ENCODE measurements at regions not wholly inside any gene's neighbourhood (a gene's known extent, or its start where the extent isn't known, plus 50 kb on each side); places are given as distances from the start of the nearest gene placed in this dataset.

GRCh38 chr1:80926531-80926930, 874.2 kb upstream of the ADGRL2 start:
- no peak for DNase-seq

GRCh38 chr1:80925130-80925805, 875.5 kb upstream of the ADGRL2 start:
- DNase-seq: no peak

DNA sequence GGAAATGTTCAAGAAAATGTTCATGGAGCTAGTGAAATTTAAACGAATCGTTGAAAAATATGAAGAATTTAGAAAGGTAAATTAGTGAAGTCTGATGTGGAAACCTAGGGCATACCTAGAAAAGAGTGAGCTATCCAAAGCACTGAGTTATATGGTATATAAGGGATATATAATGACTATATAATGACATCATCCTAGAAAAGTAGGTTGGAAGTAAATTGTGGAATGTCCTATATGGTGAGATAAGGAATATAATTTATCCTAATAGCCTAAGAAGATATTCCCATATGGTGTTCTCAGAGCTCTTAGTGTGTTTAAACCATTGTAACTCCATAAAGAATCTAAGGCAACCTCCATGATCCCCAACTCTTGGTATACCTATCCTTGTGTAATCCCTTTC, 876.4 kb upstream of the ADGRL2 start:
- DNase-seq: no peak

- no peak for DNase-seq
Observed at GRCh38 chr1:80922906-80923305, 877.8 kb upstream of the ADGRL2 start.

DNA sequence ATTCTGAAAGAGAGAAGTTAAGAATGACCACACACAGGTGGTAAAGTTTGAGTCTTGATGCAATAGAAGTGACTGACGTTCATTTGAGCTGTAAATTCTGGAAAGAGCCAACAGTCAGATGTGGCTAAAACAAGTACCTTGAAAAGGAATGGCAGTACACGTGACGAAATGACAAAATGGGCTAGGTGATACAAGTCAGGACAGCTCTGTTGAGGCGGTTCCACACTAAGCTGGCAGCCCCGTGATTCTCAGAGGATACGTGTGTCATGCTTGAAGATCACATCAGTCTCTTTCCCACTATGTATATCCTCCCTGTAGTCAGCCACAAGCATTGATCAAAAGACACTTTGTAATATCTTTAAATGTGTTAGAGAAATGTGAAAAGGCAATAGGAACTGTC, 881.3 kb upstream of the ADGRL2 start:
- no peak for DNase-seq

DNA sequence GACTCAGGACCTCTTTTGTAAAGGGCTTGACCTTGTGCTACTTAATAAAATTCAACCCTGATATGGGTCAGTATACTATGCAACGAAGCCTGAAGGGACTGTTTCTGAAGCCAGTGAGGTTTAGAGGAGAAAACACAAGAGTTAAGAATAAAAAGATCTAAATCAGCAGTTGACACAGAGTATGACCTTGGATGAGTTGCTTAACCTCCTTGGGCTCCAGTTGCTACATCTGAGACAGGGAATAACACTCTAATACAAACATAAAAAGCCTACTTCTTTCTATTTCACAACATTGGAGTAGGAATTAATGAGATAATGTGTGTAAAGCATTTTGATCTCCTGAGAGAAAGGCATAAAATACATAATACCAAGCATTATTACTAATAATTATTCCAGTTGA, 882.4 kb upstream of the ADGRL2 start:
- DNase-seq: no peak

GRCh38 chr1:80917826-80918225, 882.9 kb upstream of the ADGRL2 start:
- no peak for DNase-seq

GRCh38 chr1:80917225-80917624, 883.5 kb upstream of the ADGRL2 start:
- no peak for DNase-seq

DNA sequence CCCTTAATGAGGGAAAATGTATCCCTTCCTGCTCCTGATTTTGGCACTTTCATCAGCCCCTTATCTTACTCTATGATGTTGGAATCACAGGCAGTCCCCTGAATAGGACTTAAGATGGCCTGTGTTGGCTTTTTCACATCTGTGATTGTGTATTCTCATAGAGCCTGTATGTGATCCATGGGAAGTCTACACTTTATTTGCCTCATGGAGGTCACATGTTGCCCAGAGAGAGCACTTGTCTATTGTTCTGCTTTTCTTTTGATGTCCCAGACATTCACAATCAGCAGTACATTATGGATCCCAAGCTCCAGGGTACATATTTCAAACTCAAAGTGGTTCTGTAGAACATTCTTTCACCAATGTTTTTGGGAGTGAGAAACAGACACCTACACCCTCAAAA, 885.2 kb upstream of the ADGRL2 start:
- DNase-seq: no peak

DNA sequence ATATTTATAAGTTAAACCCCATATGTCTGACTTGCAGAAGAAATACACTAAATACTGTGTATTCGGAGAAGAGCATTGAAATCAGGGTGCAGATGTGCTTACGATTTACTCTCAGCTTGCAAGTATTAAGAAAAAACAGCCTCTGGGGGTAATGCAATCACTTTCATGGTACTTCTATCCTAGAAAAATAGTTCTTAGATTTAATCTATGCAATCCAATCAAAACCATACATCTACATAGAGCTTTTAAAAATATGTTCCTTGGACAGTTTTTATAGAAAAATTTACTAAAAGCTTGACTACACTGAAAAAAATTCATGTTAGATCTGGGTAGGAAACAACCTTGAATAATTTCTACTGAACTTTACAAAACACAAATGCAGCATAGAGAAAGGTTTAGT, 890.3 kb upstream of the ADGRL2 start:
- no peak for DNase-seq

GRCh38 chr1:80909172-80909784, 891.5 kb upstream of the ADGRL2 start:
- no peak for DNase-seq

DNA sequence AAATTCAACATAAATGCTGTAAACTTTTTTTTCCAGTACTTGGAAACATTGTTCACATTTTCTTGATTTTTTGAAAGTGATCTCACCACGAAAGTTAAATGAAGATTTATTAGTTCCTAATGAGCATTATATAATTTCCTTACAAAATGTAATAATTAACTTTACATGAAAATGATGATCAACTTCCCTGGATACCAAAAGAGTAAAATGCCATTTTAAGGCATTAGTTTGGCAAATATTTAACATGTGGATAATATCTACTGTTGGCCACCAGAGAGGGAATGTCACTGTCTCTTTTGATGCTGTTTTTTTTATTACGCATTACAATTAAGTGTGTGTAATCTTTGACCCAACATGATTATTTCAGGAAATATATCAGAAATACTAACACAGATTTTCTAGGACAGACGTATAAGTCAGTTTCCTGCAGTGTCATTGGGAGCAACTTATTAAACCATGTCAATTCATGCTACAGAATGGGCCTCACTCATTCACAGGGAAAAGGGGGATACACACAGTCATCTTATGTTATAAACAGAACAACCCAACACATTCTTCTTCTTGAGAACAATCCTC, 903.9 kb upstream of the ADGRL2 start:
- DNase-seq: no peak

- no peak for DNase-seq
Observed at GRCh38 chr1:80894921-80895320, 905.8 kb upstream of the ADGRL2 start.

GRCh38 chr1:80893115-80893514, 907.6 kb upstream of the ADGRL2 start:
- DNase-seq: no peak

- DNase-seq: no peak
Observed at GRCh38 chr1:80892539-80892938, 908.2 kb upstream of the ADGRL2 start.

GRCh38 chr1:80891871-80892270, 908.9 kb upstream of the ADGRL2 start:
- DNase-seq: no peak

DNA sequence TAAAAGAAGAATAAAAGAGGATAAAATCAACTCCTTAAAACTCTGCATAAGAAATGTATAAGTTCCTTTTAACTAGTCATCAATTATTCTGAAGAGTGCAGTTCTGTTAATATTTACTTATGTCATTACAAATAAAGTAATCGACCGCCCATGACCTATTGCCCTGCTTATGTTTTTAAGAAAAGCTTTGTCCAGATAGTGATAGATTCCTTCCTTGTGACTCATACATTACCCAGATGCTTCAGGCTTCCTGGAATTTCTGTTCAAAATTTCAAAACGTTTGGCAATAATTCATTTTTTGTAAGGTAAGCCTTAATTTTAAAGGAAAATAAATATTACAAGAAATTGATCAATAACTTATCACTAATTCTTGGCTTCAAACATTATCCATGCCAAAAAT, 918.2 kb upstream of the ADGRL2 start:
- no peak for DNase-seq

GRCh38 chr1:80878343-80878742, 922.4 kb upstream of the ADGRL2 start:
- DNase-seq: no peak

DNA sequence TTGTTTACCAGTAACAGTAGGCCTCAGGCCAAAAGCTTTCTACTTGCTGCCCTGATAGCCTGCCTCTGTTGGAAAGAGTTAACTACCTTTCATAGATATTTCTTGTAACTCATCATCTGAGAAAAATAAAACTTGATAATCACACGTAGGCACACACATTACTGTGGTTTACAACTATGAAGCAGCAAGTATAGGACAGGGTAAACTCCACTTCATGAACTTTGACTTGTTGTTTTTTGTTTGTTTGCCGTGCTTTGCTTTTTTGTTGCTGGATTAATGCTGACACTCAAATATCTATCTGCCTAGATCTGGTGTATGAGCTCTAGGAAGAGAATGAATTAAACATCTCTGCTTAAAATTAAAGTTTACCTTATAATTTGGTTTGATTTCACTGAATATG, 924.7 kb upstream of the ADGRL2 start:
- DNase-seq: no peak

- no peak for DNase-seq
Observed at GRCh38 chr1:80869299-80869698, 931.4 kb upstream of the ADGRL2 start.

- no peak for DNase-seq
Observed at GRCh38 chr1:80847904-80848303, 952.8 kb upstream of the ADGRL2 start.

DNA sequence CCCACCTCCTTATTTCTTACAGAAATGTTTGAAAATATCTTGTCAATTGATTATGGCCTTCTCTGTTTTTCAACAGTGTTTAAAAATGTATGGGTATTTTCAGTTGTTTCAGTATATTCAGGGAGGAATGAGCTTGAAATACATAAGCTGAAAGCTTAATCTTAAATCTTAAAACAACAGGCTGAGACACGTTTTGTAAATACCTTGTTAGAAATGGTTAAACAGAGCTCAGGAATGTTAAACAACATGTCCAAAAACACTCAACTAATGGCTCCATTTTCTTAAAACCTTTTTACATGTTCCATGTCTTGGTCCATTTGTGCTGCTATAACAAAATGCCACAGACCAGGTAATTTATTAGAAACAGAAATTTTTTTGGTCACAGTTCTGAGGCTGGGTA, 953.8 kb upstream of the ADGRL2 start:
- no peak for DNase-seq

- no peak for DNase-seq
Observed at GRCh38 chr1:80842796-80843195, 957.9 kb upstream of the ADGRL2 start.

GRCh38 chr1:80841261-80841660, 959.5 kb upstream of the ADGRL2 start:
- no peak for DNase-seq

GRCh38 chr1:80837066-80837465, 963.7 kb upstream of the ADGRL2 start:
- no peak for DNase-seq

All from CD4-positive, alpha-beta T cell treated with Interleukin-1 beta for 1 hour (primary cell).